NB4 (cell line): ENCODE measurements at regions not wholly inside any gene's neighbourhood (a gene's known extent, or its start where the extent isn't known, plus 50 kb on each side); places are given as distances from the start of the nearest gene placed in this dataset.

Experiments used
- CTCF ChIP-seq: IDR thresholded peaks from one replicate; pipeline ENCODE4 v1.5.1; 2012; ENCODE audit warnings: low read depth, low read length
- MAX ChIP-seq: IDR thresholded peaks from 2 replicates; pipeline ENCODE4 v1.6.1; 2011; ENCODE audit warnings: low read depth, low read length
- MYC ChIP-seq: IDR thresholded peaks from 2 replicates; pipeline ENCODE4 v1.6.1; 2011; ENCODE audit warnings: low read depth, low read length
- POLR2A ChIP-seq: IDR thresholded peaks from 2 replicates; pipeline ENCODE4 v1.6.1; 2011; ENCODE audit warnings: mild to moderate bottlenecking; ENCODE audit not compliant: insufficient read length; ENCODE audit errors: extremely low read depth

GRCh38 chr1:168408539-168408865 lies 127.8 kb downstream of the TBX19 start:
- TF ChIP-seq CTCF = no peak
- no peak for TF ChIP-seq MAX
- TF ChIP-seq POLR2A = no peak
- no peak for TF ChIP-seq MYC
